ENCODE measurements at regions not wholly inside any gene's neighbourhood (a gene's known extent, or its start where the extent isn't known, plus 50 kb on each side); places are given as distances from the start of the nearest gene placed in this dataset.

DNA sequence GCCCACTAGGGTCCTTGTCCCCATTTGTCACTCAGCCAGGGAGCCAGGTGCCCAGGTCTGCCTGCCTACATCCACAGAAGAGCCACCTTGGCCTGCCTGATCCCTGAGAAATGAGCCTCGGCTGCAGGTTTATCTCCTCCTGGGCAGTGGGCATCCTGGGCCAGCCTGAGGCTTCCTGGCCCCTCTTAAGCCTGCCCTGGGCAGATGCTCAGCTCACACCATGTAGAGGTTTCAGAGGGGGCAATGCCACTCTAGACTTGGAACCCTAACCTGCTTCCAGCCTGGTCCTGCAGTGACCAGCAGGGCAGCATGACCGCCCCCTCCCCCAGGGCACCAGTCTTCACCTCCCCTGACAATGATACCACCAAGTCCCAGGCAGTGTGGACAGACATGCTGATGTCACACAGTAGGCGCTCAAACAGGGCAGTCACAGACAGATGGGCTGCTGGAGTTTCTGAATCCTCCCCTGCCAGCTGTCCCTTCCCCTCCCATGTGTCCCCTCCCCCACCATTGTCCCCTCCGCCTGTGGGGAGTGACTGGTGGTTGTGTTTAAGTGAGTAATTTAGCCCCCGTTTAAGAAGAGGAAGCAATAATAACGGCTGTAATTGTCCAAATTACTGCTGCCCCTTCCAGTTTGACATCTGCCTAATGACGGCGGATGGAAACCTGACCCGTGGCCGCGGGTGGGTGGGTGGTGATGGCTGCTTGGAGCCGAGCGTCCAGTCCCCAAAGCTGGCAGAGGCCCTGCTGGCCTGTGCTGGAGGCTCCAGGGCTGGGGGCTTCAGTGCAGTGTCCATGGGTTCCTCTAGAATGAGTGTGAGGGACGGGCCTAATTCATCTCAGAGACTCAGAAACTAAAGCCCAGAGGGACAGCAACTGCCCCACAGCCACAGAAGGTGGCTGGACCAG, 147.7 kb downstream of the BARX1 start:
- TF ChIP-seq, protein P1, sequence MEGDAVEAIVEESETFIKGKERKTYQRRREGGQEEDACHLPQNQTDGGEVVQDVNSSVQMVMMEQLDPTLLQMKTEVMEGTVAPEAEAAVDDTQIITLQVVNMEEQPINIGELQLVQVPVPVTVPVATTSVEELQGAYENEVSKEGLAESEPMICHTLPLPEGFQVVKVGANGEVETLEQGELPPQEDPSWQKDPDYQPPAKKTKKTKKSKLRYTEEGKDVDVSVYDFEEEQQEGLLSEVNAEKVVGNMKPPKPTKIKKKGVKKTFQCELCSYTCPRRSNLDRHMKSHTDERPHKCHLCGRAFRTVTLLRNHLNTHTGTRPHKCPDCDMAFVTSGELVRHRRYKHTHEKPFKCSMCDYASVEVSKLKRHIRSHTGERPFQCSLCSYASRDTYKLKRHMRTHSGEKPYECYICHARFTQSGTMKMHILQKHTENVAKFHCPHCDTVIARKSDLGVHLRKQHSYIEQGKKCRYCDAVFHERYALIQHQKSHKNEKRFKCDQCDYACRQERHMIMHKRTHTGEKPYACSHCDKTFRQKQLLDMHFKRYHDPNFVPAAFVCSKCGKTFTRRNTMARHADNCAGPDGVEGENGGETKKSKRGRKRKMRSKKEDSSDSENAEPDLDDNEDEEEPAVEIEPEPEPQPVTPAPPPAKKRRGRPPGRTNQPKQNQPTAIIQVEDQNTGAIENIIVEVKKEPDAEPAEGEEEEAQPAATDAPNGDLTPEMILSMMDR (IDR thresholded peaks at IDR 0.05), result no peak
- H3K27me3 Mint-ChIP-seq (ENCODE audit: unreplicated experiment), result no peaks in the 10 kb centered on the region
- H3K4me1 Mint-ChIP-seq (ENCODE audit: unreplicated experiment), result no peaks in the 10 kb centered on the region
- H3K9me3 Mint-ChIP-seq (ENCODE audit: unreplicated experiment), result peaks cover 7% of the 10 kb centered on the region
- H3K4me3 Mint-ChIP-seq (ENCODE audit: unreplicated experiment), result no peak overlapping the region
- H3K36me3 Mint-ChIP-seq (ENCODE audit: unreplicated experiment), result no peaks in the 10 kb centered on the region
- no peak overlapping the region for H3K27ac Mint-ChIP-seq (ENCODE audit: unreplicated experiment)
- DNase-seq (ENCODE audit: extremely low spot score, unreplicated experiment), result peak; percentile 75

DNA sequence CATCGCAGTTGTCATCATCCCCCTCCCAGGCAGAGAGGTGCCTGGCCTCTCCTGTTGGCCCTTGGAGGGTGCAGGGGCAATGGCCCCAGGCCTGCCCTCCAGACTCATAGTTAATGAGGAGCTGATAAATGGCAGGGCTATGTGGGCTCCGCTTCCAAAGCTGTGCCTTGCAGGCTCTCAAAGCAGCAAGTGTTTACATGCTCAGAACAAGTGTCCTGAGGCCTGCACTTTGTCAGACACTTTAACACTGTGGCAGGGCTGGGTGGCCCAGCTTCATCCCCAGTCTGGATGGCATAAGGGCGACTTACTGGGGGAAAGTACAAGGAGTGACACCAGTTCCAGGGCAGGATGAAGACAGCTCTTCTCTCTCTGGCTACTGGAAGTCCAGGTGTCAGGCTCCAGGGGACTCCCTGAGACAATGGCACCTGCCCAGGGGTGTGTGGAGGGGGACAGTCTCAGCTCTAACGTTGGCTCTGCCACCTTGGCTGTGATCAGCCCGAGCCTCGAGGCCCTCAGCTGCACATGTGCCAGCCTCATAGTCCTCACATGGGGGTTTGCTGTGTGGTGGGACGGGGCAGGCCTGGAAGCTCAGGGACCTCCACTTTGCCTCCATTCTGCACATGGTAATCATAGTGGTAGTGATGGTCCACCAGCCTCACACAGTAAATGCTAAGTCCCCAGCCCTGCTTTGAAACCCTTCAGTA, 153.4 kb downstream of the BARX1 start:
- H3K4me1 Mint-ChIP-seq (ENCODE audit: unreplicated experiment), result no peaks in the 10 kb centered on the region
- H3K9me3 Mint-ChIP-seq (ENCODE audit: unreplicated experiment), result peaks cover 7% of the 10 kb centered on the region
- no peak overlapping the region for H3K4me3 Mint-ChIP-seq (ENCODE audit: unreplicated experiment)
- no peak for DNase-seq (ENCODE audit: extremely low spot score, unreplicated experiment)
- TF ChIP-seq, protein P1 (IDR thresholded peaks at IDR 0.05), result no peak
- H3K36me3 Mint-ChIP-seq (ENCODE audit: unreplicated experiment), result no peaks in the 10 kb centered on the region
- peaks cover 4% of the 10 kb centered on the region for H3K27me3 Mint-ChIP-seq (ENCODE audit: unreplicated experiment)
- no peak overlapping the region for H3K27ac Mint-ChIP-seq (ENCODE audit: unreplicated experiment)

DNA sequence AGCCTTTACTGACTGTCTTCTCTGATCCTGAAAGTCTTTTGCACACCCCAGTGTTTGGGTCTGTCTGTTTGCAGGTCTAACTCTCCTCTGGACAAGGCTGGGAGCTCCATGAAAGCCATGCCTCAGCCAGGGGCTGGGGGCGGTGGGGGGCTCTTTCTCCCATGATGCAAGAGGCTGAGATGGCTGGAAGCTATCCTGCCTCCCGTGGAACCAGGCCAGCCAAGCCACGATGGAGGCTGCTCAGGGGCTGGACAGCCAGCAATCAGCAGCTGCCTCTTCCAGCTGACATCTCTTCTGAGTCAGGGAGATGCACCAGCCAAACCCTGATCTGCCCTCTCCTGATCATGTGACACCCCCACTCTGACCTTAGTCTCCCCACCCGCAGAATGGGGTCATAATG, 154.0 kb downstream of the BARX1 start:
- H3K27me3 Mint-ChIP-seq (ENCODE audit: unreplicated experiment), result peaks cover 6% of the 10 kb centered on the region
- TF ChIP-seq, protein P1 (IDR thresholded peaks at IDR 0.05), result no peak
- no peaks in the 10 kb centered on the region for H3K36me3 Mint-ChIP-seq (ENCODE audit: unreplicated experiment)

DNA sequence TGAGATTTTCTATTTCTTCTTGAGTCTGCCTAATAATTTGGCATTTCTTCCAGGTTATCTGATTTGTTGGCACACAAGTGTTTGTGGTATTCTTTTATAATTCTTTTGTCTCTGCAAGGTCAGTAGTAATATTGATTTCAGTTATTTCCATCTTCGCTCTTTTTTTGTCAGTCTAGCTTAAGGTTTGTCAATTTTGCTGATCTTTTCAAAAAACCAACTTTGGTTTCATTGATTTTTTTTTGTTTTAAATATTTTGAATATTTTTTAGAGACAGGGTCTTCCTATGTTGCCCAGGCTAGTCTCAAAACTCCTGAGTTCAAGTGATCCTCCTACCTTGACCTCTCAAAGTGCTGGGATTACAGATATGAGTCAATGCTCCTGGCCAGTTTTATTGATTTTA, 162.8 kb downstream of the BARX1 start:
- no peaks in the 10 kb centered on the region for H3K9me3 Mint-ChIP-seq (ENCODE audit: unreplicated experiment)

More for the DNA sequence above, 154.0 kb downstream of the BARX1 start:
- peaks cover 7% of the 10 kb centered on the region for H3K9me3 Mint-ChIP-seq (ENCODE audit: unreplicated experiment)
- H3K4me3 Mint-ChIP-seq (ENCODE audit: unreplicated experiment), result no peak overlapping the region
- DNase-seq (ENCODE audit: extremely low spot score, unreplicated experiment), result no peak
- no peaks in the 10 kb centered on the region for H3K4me1 Mint-ChIP-seq (ENCODE audit: unreplicated experiment)
- no peak overlapping the region for H3K27ac Mint-ChIP-seq (ENCODE audit: unreplicated experiment)

More for the DNA sequence above, 162.8 kb downstream of the BARX1 start:
- Mint-ChIP-seq H3K27me3 (ENCODE audit: unreplicated experiment) (peaks cover 42% of the 10 kb centered on the region), H3K4me1 (ENCODE audit: unreplicated experiment) (no peaks in the 10 kb centered on the region), H3K36me3 (ENCODE audit: unreplicated experiment) (no peaks in the 10 kb centered on the region), H3K4me3 (ENCODE audit: unreplicated experiment) (no peak overlapping the region), H3K27ac (ENCODE audit: unreplicated experiment) (no peak overlapping the region)
- TF ChIP-seq, protein P1 (IDR thresholded peaks at IDR 0.05), result no peak
- no peak for DNase-seq (ENCODE audit: extremely low spot score, unreplicated experiment)

All from osteocyte (in vitro differentiated cells).